B cell (primary cell): ENCODE measurements at regions not wholly inside any gene's neighbourhood (a gene's known extent, or its start where the extent isn't known, plus 50 kb on each side); places are given as distances from the start of the nearest gene placed in this dataset.

Source experiments
- ATAC-seq: fragments of 200-7000 bp; cut with Tn5 transposase; one replicate; pipeline ENCODE4 v1.10.0; 2021; ENCODE audit warnings: low read depth, mild to moderate bottlenecking, moderate number of reproducible peaks, moderate library complexity
- CTCF ChIA-PET: fragments of 350-600 bp; sonication (Branson Sonifier 250); formaldehyde crosslinking; loops from one replicate; lab custom pipeline; 2021; ENCODE audit warnings: antibody characterized with exemption, inconsistent platforms; lab: Charles Lee
- POLR2A ChIA-PET: fragments of 350-600 bp; sonication (Branson Sonifier 250); formaldehyde crosslinking; loops from one replicate; lab custom pipeline; 2021; ENCODE audit warnings: antibody characterized with exemption; lab: Charles Lee
- DNase-seq: peaks from one replicate; pipeline ENCODE4 v3.0.0; 2013
- H2AFZ ChIP-seq: 2 replicates; pipeline ENCODE4 v1.6.1; 2012; ENCODE audit warnings: mild to moderate bottlenecking, low read depth, low read length; ENCODE audit not compliant: insufficient read depth, poor library complexity, severe bottlenecking
- H3K27ac ChIP-seq, 2 donors: 1 replicate in 1 of 2; 2 replicates in 1 of 2; pipeline ENCODE4 v1.5.1; 2012 to 2013; ENCODE audit warnings: low read length in 2 of 2, mild to moderate bottlenecking in 2 of 2, moderate library complexity in 1 of 2
- H3K27me3 ChIP-seq, 4 experiments: fragments of 200-600 bp in 1 of 4; sonication (generic) in 1 of 4; replicated peaks in 1 of 4; 1 replicate in 2 of 4; 2 replicates in 2 of 4; pipeline versions ENCODE4 v1.6.1 to v1.7.0; 2013 to 2016; ENCODE audit warnings: low read length in 3 of 4, mild to moderate bottlenecking in 2 of 4, mixed read lengths in 1 of 4, moderate library complexity in 1 of 4; ENCODE audit not compliant: insufficient read depth in 4 of 4, control insufficient read depth in 3 of 4; ENCODE audit errors: control extremely low read depth in 1 of 4
- H3K36me3 ChIP-seq, 2 experiments: replicated peaks in 1 of 2; 1 replicate in 1 of 2; 2 replicates in 1 of 2; pipeline versions ENCODE4 v1.6.1 to v1.7.1; 2013; ENCODE audit warnings: low read length in 1 of 2; ENCODE audit not compliant: insufficient read depth in 2 of 2, control insufficient read depth in 1 of 2; ENCODE audit errors: control extremely low read depth in 1 of 2, extremely low read depth in 1 of 2
- H3K4me1 ChIP-seq, 2 donors: fragments of 200-600 bp in 1 of 2; sonication (generic) in 1 of 2; 1 replicate in 1 of 2; 2 replicates in 1 of 2; pipeline versions ENCODE4 v1.5.1 to v1.6.1; 2013 to 2017; ENCODE audit warnings: low read length in 2 of 2; ENCODE audit not compliant: control insufficient read depth in 2 of 2, insufficient read depth in 2 of 2
- H3K4me2 ChIP-seq: replicated peaks from 2 replicates; pipeline ENCODE3; 2012; ENCODE audit warnings: mild to moderate bottlenecking, low read depth, low read length; ENCODE audit not compliant: poor library complexity, severe bottlenecking
- H3K4me3 ChIP-seq, 5 experiments: fragments of 200-600 bp in 1 of 5; sonication (generic) in 1 of 5; 1 replicate in 3 of 5; 2 replicates in 2 of 5; pipeline versions ENCODE4 v1.5.1 to v1.7.0; 2011 to 2016; ENCODE audit warnings: low read length in 4 of 5, mild to moderate bottlenecking in 4 of 5, low read depth in 2 of 5, control low read depth in 1 of 5, moderate library complexity in 1 of 5; ENCODE audit not compliant: insufficient read depth in 1 of 5; ENCODE audit errors: control extremely low read depth in 1 of 5, extremely low read depth in 1 of 5
- H3K79me2 ChIP-seq: fragments of 200-600 bp; sonication (generic); one replicate; pipeline ENCODE4 v1.6.0; 2016; ENCODE audit warnings: low read length; ENCODE audit not compliant: control insufficient read depth, insufficient read depth
- H3K9ac ChIP-seq: fragments of 200-600 bp; sonication (generic); 2 replicates; pipeline ENCODE4 v1.6.1; 2017; ENCODE audit warnings: mild to moderate bottlenecking, low read length, moderate library complexity
- H3K9me3 ChIP-seq, 3 donors: one replicate each; pipeline versions ENCODE4 v1.6.1 to v1.7.1; 2013; ENCODE audit warnings: low read length in 2 of 3; ENCODE audit not compliant: control insufficient read depth in 2 of 3, insufficient read depth in 1 of 3; ENCODE audit errors: control extremely low read depth in 1 of 3
- H4K20me1 ChIP-seq: 2 replicates; pipeline ENCODE4 v1.6.0; 2012; ENCODE audit warnings: mild to moderate bottlenecking, low read length; ENCODE audit not compliant: insufficient read depth, control insufficient read depth, poor library complexity, severe bottlenecking
- H3K27ac Mint-ChIP-seq: one replicate; pipeline ENCODE4 v1.8.0; 2021; ENCODE audit warnings: mixed read lengths
- H3K27me3 Mint-ChIP-seq: one replicate; pipeline ENCODE4 v1.8.0; 2021; ENCODE audit warnings: mixed read lengths
- H3K4me1 Mint-ChIP-seq: one replicate; pipeline ENCODE4 v1.8.0; 2021; ENCODE audit warnings: mixed read lengths
- H3K4me3 Mint-ChIP-seq: one replicate; pipeline ENCODE4 v1.8.0; 2021; ENCODE audit warnings: mixed read lengths
- H3K9me3 Mint-ChIP-seq: one replicate; pipeline ENCODE4 v1.8.0; 2022; ENCODE audit warnings: mixed read lengths; ENCODE audit not compliant: insufficient read depth
- CTCF ChIP-seq: fragments of 200-600 bp; IDR thresholded peaks from one replicate; pipeline ENCODE4 v1.8.0; 2022; ENCODE audit warnings: antibody characterized with exemption, mild to moderate bottlenecking
- EZH2 ChIP-seq: IDR thresholded peaks from 2 replicates; pipeline ENCODE4 v1.6.1; 2012; ENCODE audit warnings: borderline replicate concordance, low read depth, mild to moderate bottlenecking, moderate library complexity, low read length; ENCODE audit not compliant: insufficient read depth, poor library complexity, severe bottlenecking
- WGBS: methylation state at CpG from one replicate; pipeline ENCODE4 v1.1.5; 2013; ENCODE audit warnings: missing lambda C conversion rate; ENCODE audit not compliant: insufficient coverage; 5-methylcytosine and 5-hydroxymethylcytosine counted together
- intact Hi-C: fragments of 100-400 bp; cut with micrococcal nuclease; formaldehyde crosslinking; loops from one replicate; pipeline ENCODE4 v1.10.0; 2022

GRCh38 chr18:27750923-27751322 is 426.0 kb downstream of the CDH2 start:
- no peak for ATAC-seq
- TF ChIP-seq EZH2 = no peak
- no peak for TF ChIP-seq CTCF
- no peaks in the 10 kb centered on the region for H3K9me3 ChIP-seq
- no peaks in the 10 kb centered on the region for H3K27me3 ChIP-seq
- no peaks in the 10 kb centered on the region for H3K36me3 ChIP-seq
- Mint-ChIP-seq H3K4me1 (no peaks in the 10 kb centered on the region), H3K4me3 (no peak overlapping the region), H3K27ac (no peak overlapping the region), H3K27me3 (no peaks in the 10 kb centered on the region), H3K9me3 (no peaks in the 10 kb centered on the region)
- H3K4me3 ChIP-seq = no peak overlapping the region
- H3K4me1 ChIP-seq = no peaks in the 10 kb centered on the region
- no peak for DNase-seq
- WGBS = 72% methylated on average over 3 of the region's 5 CpGs
- ChIA-PET POLR2A (no interaction called here), CTCF (interaction anchor here (0.6 kb wide), 1 partner anchor 44 kb away, joined by 4 read pairs; no protein-coding TSS in a partner anchor)
- no peaks in the 10 kb centered on the region for H4K20me1 ChIP-seq
- H3K79me2 ChIP-seq = no peaks in the 10 kb centered on the region
- H3K27ac ChIP-seq = no peak overlapping the region
- no peak overlapping the region for H3K4me2 ChIP-seq
- no peak overlapping the region for H2AFZ ChIP-seq
- intact Hi-C loops = no loop called here
- H3K9ac ChIP-seq = no peak overlapping the region

- Mint-ChIP-seq H3K4me1 (no peaks in the 10 kb centered on the region), H3K9me3 (no peaks in the 10 kb centered on the region), H3K27ac (no peak overlapping the region), H3K27me3 (no peaks in the 10 kb centered on the region), H3K4me3 (no peak overlapping the region)
- no peak overlapping the region for H2AFZ ChIP-seq
- no peaks in the 10 kb centered on the region for H3K27me3 ChIP-seq
- H3K4me1 ChIP-seq = no peaks in the 10 kb centered on the region
- H3K4me2 ChIP-seq = no peak overlapping the region
- H3K9ac ChIP-seq = no peak overlapping the region
- H3K4me3 ChIP-seq = no peak overlapping the region
- ChIA-PET CTCF (no interaction called here), POLR2A (no interaction called here)
- no peak for TF ChIP-seq EZH2
- TF ChIP-seq CTCF = no peak
- H3K27ac ChIP-seq = no peak overlapping the region
- 0% methylated on average over 3 of the region's 3 CpGs for WGBS
- intact Hi-C loops = no loop called here
- DNase-seq (no peak), ATAC-seq (no peak)
- no peaks in the 10 kb centered on the region for H3K9me3 ChIP-seq
- H3K36me3 ChIP-seq = no peaks in the 10 kb centered on the region
- H3K79me2 ChIP-seq = no peaks in the 10 kb centered on the region
- H4K20me1 ChIP-seq = no peaks in the 10 kb centered on the region
These were observed 426.9 kb downstream of the CDH2 start for GRCh38 chr18:27750014-27750413.
